ENCODE measurements at regions not wholly inside any gene's neighbourhood (a gene's known extent, or its start where the extent isn't known, plus 50 kb on each side); places are given as distances from the start of the nearest gene placed in this dataset.

DNA sequence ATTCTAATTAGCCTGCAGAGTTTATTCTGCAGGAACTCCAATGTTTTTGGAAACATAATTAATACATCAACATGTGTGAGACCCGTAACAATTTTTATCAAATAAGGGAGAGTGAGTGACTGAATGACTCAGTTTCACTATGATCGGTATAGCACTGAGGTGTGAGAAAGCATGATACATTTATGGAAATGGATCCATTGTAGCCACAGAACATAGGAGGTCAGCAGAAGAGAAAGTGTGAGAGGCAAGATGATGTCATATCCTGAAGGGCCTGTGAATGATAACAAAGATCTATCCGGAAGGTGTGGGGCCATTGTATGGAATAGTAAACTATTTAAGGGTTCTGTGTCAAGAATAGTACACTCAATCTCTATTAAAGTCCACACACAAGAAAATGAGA is 1406.1 kb upstream of the TENM4 start:
- intact Hi-C loops (cut with DNase I), result no loop called here
- TF ChIP-seq, protein P1, sequence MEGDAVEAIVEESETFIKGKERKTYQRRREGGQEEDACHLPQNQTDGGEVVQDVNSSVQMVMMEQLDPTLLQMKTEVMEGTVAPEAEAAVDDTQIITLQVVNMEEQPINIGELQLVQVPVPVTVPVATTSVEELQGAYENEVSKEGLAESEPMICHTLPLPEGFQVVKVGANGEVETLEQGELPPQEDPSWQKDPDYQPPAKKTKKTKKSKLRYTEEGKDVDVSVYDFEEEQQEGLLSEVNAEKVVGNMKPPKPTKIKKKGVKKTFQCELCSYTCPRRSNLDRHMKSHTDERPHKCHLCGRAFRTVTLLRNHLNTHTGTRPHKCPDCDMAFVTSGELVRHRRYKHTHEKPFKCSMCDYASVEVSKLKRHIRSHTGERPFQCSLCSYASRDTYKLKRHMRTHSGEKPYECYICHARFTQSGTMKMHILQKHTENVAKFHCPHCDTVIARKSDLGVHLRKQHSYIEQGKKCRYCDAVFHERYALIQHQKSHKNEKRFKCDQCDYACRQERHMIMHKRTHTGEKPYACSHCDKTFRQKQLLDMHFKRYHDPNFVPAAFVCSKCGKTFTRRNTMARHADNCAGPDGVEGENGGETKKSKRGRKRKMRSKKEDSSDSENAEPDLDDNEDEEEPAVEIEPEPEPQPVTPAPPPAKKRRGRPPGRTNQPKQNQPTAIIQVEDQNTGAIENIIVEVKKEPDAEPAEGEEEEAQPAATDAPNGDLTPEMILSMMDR (IDR thresholded peaks at IDR 0.05), result no peak
- no peak for TF ChIP-seq EP300 (IDR thresholded peaks at IDR 0.05)
- no peak for TF ChIP-seq POLR2A (IDR thresholded peaks at IDR 0.05)
- H3K27me3 ChIP-seq, result no peaks in the 10 kb centered on the region
- no peak overlapping the region for H3K4me3 ChIP-seq
- no peaks in the 10 kb centered on the region for H3K4me1 ChIP-seq (ENCODE audit: insufficient read depth)
- H3K27ac ChIP-seq, result no peak overlapping the region
- no peaks in the 10 kb centered on the region for H3K9me3 ChIP-seq
- H3K36me3 ChIP-seq, result no peaks in the 10 kb centered on the region
- DNase-seq, result no peak
- 58 to 90% (median 88%) methylated on average over 3 of the region's 3 CpGs for WGBS, 3 donors

DNA sequence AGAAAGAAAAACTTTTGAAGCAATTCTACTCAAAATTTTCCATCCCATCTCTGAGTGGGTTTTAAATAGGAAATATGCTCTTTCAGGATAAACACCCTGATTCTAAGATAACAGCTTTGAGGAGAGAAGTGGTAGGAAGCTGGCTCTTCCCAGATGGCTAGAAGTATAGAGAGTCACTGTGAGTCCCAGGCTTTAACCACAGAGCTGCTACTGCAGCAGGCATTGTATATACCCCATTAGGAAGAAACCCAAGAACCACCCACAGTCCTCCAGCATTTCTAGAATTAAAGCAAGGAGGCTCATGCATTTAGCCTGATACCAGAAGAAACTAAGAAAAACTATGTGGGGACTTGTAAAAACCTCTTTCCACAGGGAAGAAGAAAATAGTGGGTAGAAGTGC is 1405.6 kb upstream of the TENM4 start:
- no peaks in the 10 kb centered on the region for H3K4me1 ChIP-seq (ENCODE audit: insufficient read depth)
- intact Hi-C loops (cut with DNase I), result no loop called here

DNA sequence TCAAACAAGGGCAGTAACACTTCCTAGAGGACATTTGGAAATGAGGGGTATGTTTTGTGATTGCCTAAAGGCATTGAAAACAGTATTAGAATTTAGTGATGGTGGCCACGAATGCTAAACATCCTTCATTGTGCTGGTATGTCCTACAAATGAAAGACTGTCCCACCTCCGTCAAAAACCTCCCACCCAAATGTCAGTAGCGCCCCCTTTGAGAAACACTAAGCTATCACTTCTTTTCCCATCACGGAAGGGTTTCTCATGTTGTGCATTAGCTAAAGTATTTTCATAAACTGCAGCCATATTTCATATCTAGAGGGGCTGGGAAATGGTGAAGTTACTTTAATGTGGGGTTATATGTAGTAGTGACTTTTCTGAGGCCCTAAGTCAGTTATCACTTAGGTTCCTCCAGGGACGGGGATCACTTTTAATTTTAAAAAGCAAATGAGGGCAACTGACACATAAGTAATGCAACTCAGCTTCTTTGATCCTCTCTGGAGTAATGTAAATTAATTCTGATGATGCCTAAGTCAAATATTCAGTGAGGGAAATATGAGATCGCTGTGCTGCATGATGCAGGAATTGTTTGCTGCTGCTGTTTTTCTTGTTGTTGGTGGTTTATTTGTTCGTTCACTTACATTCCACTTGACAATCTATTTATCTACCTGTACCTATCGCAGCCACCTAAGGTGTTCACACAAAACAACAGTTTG is 1403.4 kb upstream of the TENM4 start:
- H3K4me3 ChIP-seq, result no peak overlapping the region
- TF ChIP-seq POLR2A (IDR thresholded peaks at IDR 0.05) (no peak), EP300 (IDR thresholded peaks at IDR 0.05) (no peak)
- TF ChIP-seq, protein P1 (IDR thresholded peaks at IDR 0.05), result no peak

More for the DNA sequence above, 1405.6 kb upstream of the TENM4 start:
- no peak overlapping the region for H3K27ac ChIP-seq
- H3K9me3 ChIP-seq, result no peaks in the 10 kb centered on the region
- TF ChIP-seq EP300 (IDR thresholded peaks at IDR 0.05) (no peak), POLR2A (IDR thresholded peaks at IDR 0.05) (no peak)
- TF ChIP-seq, protein P1 (IDR thresholded peaks at IDR 0.05), result no peak
- H3K4me3 ChIP-seq, result no peak overlapping the region
- no peak for DNase-seq
- no peaks in the 10 kb centered on the region for H3K36me3 ChIP-seq
- no peaks in the 10 kb centered on the region for H3K27me3 ChIP-seq

DNA sequence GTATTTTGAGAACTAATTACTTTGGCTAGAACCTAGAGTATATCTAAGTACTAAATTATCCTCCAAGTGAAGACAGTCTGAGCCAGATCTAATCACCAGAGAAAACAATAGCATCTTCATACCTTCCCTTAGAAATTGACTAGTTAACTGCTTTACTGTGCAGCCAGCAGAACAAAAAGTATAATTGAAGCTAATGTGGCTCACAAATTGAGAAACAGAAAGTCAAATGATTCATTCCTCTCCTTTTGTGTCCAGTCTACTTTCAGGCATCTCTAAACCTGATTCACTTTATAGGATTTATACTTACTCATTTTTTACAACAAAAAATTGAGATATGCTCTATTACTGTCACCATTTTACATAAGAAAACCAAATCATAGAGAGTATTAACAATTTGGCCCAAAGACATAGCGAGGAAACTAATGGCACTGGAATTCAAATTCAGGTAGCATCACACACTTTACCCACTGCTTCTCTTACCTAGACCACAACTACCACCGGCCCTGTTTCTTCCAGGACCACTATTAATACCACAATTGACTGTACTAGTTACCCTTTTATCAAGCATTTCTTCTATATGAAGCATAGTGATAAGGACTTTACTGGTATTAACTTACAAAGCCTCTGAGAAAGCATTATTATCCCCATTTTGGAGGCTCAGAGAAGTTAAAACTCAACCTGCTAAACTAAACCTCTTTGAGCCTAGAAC is 1402.6 kb upstream of the TENM4 start:
- WGBS, 3 donors, result 90 to 96% (median 93%) methylated on average over 2 of the region's 2 CpGs
- no peaks in the 10 kb centered on the region for H3K4me1 ChIP-seq (ENCODE audit: insufficient read depth)
- no peaks in the 10 kb centered on the region for H3K9me3 ChIP-seq
- TF ChIP-seq EP300 (IDR thresholded peaks at IDR 0.05) (no peak), POLR2A (IDR thresholded peaks at IDR 0.05) (no peak)
- TF ChIP-seq, protein P1 (IDR thresholded peaks at IDR 0.05), result no peak
- intact Hi-C loops (cut with DNase I), result no loop called here
- H3K36me3 ChIP-seq, result no peaks in the 10 kb centered on the region
- H3K27me3 ChIP-seq, result no peaks in the 10 kb centered on the region
- no peak for DNase-seq
- H3K27ac ChIP-seq, result no peak overlapping the region
- H3K4me3 ChIP-seq, result no peak overlapping the region

More for the DNA sequence above, 1403.4 kb upstream of the TENM4 start:
- 91 to 93% (median 93%) methylated on average over 8 of the region's 8 CpGs for whole genome bisulfite sequencing, 3 donors
- H3K4me1 ChIP-seq (ENCODE audit: insufficient read depth), result no peaks in the 10 kb centered on the region
- intact Hi-C loops (cut with DNase I), result no loop called here
- DNase-seq, result no peak
- H3K27me3 ChIP-seq, result no peaks in the 10 kb centered on the region
- H3K27ac ChIP-seq, result no peak overlapping the region
- no peaks in the 10 kb centered on the region for H3K36me3 ChIP-seq
- H3K9me3 ChIP-seq, result no peaks in the 10 kb centered on the region
